Cerebellar cortex (tissue), 1 donor: ENCODE measurements at regions not wholly inside any gene's neighbourhood (a gene's known extent, or its start where the extent isn't known, plus 50 kb on each side); places are given as distances from the start of the nearest gene placed in this dataset.

Experiments used
- DNase-seq: peaks from one replicate; pipeline ENCODE4 v3.0.0-alpha.2; 2015; ENCODE audit warnings: low spot score

DNA sequence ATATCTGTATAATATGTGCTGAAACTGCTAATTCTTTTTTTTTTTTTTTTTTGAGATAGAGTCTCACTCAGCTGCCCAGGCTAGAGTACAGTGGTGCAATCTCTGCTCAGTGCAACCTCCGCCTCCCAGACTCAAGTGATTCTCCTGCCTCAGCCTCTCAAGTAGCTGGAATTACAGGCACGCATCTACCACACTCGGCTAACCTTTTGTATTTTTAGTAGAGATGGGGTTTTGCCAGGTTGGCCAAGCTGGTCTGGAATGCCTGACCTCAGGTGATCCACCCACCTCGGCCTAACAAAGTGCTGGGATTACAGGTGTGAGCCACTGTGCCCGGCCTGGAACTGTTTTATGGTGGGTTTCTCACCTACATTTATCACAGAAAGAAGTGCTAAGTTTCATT lies 307.8 kb upstream of the STT3B start:
- DNase-seq: no peak

DNA sequence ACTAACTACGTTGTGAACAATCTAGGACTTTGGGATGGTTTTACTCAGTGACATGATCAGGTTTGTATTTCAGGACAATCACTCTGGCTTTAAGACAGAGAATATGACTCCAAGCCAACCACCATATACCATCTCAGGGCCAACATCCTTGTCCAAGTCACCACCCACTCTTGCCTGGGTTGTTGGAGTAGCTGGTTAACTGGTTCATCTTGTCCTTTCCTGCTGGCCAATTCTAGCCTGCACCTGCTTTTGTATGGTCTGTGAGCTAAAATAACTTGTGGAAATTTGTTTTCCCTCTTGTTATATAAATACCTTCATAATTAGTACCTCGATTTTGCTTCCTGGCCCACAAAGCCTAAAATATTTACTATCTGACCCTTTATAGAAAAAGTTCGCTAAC lies 306.8 kb upstream of the STT3B start:
- no peak for DNase-seq

DNA sequence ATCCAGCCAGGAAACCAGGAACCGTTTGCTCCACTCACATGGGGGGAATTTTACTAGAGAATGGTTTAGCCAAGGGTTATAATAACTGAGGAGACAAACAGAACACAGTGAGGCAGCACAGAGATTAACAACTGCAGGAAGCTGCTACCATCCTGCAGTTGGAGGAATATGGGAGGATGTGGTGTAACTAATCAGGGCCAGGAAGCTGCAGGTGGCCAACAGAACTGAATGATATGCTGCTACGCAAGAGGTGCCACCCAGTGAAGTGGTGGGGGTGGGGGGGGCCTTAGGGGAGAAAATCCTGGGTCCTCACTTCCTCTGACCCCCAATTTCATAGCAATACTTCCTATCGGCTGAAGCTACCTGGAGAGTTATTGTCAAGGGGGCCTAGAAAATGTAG lies 306.4 kb upstream of the STT3B start:
- DNase-seq: no peak

DNA sequence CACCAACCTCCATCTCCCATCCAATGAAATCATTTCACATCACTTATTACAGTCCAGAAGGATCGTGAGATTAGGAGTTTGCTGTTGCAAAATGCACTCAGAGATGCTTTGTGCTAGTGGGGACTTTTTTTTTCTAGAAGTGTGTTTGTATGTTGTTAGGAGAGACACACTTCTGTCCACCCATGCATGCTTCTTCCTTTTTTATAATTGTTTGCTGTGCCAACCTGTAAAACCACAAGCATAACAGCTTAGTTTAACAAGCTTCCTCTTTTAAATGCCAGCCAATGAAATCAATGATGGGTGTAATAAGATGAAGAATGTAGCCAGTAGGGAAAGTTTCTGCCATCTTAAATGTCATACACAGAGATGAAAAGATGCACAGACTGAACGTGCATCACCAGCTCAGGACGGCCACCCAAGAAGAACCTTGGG lies 305.6 kb upstream of the STT3B start:
- DNase-seq: no peak

DNA sequence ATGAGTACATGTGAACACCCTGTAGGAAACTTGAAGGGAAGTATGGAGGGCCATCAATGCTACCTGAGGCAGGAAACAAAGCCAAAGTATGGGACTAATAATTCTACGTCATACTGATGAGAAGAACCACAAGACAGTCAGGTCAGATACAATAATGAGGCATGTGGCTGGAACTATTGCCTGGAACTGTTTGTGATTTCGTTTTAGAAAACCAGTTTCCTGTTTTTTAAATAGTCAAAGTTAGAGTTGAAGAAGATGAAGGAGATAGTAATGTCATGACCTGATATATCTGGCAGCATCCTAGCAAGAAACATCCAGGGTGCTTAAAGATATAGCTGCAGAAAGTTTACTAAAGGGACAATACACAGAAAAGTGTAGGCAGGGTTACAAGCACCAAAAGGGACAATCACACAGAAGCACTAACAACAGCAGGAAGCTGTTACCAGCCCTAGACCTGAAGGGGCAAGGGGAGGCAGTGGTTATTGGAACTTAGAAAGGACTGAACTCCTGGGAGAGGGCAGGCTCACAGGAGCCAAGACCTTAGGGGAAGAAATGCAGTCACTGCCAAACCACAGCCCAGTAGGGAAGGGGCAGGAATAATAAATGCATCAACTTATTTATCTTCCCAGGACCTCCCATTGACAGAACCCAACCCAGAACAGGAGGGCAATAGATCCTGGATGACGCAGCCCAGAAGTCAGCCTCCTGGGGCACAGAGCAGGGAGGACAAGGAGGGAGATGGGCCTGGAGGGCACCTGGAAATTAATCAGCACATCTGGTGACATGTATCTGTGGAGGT lies 302.1 kb upstream of the STT3B start:
- DNase-seq: no peak

DNA sequence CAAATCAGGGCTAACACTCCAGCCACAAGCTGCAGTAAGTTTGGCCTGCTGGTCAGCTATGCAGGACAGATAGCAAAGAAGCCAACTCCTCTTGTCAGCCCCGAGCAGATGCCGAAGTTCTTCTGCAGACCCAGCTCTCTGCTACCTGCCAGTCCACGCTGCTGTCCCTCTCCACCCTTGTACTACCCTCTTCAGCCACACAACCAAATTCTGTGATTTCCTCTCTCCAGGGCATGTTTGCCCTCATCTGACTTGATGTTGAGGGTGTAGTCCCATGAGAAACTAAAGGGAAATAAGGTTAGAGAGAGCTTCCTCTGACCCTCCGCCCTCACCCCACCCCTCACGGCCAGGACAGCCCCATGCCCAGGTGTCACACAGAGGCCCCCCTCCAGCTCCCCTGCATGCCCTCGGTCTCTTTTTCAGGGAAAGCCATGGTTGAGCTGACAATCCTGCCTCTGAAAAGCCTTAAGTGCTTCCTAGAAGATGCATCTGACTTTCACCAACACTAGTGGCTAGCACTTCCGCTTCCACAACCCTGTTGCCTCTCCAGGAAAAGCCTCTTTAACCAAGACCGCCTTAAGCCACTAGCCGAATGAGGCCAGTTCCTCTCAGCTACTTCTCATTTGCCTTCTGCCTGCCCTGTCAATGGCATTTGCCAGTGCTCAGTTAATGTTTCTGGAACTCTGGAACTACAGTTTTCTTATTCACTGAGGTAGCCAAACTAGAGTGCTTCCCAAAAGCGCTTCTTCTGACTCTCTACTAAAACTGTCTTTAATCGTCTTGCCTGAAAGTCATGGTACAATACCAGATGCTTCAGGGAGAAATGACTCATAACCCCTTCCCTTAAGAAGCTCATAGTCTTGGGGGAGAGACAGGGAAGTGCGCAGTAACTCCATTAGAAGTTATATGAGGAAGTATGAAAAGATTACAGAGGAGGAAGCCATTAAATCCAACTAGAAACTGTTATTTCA lies 300.4 kb upstream of the STT3B start:
- DNase-seq: no peak

DNA sequence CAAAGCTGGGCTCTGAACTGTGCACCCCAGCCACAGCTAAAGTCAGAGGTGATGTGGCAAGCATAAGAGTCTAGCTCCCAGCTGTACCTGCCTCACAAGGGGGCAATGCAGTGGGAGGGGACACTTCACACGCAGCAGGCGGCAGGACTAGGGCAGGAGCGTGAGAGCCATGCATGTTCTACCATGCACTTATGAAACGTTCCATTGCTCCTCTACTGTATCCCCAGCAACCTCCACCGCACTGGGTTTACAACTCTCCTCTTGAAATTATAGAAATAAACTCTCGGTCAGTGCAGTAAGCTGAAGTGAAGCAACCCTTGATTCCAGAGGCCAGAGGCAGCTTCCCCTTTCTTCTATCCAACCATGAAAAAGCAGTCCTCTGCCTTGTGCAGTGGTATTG lies 298.6 kb upstream of the STT3B start:
- no peak for DNase-seq

DNA sequence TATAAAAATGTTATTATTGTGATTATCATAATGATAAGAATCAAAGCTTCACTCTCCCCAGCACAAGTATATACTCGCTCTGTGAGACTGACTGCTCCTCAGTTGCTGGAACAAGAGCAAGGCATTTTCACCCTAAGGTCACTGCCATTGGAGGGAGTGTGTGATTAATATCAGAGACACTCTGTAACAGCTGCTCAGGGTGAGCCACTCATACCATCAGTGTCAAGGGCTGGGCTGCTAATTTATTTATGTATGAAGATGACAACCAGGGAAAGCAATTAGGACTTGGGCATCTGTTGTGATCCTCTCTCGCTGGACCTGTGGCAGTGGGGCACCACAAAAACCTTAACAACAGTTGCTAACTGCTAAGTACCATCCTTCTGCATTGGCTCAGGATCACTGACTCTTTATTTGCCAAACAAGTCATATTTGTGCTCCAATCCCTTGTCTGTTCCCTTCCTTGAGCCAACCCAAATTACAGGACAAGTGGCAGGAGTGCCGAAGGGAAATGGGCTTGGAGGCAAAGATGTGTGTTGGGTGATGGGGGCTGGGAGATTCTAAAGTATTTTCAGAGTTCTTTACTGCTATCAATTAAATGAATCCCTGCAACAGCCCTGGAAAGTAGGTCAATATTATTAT lies 297.5 kb upstream of the STT3B start:
- DNase-seq: no peak

DNA sequence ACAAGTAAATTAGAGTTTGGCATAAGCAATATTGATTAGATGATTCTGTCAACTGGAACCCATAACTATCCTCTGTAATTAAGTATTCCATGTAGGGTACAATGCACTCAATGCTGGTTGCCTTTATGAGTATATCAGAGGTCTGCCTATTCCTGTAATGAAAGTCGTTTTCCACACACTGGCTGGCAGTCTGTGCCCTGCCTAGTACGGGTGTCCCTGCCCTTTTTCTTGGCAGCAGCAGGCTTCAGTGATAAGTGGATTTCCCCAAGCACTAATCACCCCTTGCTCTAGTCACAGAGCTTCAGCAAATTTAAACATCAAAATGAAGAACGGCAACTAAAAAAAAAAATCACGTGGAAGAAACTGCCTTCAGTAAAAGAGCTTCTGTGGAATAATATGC lies 294.8 kb upstream of the STT3B start:
- DNase-seq: no peak

DNA sequence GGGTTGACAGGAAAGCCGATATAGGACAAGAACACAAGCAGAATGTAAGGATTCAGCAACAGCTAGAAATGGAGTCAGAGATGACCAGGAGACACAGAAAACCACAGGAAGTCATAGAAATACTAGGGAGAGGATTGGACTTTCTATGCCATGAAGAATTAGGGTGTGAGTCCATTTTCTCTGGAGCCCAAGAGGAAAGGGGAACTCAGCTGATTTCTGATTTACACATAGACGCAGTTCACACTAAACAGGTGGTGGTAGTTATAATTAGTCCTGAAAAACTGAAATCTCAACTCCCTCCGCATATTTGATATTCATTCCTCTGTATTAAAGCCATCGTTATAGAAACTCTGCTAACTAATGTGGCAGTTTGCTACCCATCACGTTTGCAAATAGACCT lies 292.7 kb upstream of the STT3B start:
- DNase-seq: no peak

DNA sequence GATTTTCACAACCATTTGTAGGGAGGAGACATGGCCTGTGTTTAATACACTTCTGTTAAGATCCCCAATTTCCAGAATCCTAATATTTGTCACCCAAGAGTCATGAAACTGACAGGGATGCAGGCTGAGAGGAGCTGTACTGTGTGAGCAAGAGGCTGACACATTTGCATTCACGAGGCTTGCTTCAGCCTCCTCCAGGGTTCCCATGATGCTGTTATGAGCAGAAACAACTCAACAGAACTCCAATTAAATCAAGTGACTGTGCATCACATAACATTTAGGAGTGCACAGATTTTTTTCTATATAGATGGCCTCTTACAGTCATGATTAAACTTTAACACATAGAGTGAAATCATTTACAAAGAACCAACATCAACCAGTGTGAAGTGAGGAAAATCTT lies 292.3 kb upstream of the STT3B start:
- DNase-seq: no peak

DNA sequence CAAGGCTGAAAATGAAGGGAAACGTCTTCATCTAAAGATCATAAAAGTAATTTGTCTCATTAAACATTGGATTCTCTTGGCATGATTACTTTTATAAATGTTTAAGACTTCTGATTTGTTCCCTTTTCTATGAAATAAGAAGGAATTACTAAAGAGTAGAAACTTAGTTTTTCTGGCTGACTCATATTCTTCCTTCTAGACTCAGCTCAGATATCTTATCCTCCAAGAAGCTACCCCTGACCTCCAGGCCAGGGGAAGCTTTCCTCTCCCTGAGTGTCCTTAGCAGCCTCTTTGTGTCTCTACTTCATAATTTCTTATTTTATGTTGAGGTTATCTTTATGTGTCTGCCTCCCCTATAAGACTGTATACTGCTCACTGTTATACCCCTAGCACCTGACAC lies 291.9 kb upstream of the STT3B start:
- no peak for DNase-seq

DNA sequence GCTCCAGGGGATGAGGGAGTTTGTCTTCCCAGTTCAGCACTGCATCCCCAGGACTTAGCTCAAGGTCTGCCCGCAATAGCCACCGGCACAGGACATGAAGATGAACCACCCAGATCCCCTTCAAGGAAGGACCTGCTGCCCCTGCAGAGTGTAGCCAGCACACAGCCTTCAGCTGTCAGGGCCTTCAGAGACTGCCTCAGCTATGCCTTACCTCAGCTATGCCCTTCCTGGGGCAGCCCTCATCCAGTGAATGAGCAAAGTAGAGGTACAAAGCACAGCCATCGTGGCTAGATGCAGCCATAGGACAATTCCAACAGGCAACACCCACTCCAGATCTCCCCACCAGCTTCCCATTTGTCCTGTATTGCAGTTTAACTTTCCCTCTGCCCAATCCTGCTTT lies 291.2 kb upstream of the STT3B start:
- no peak for DNase-seq

DNA sequence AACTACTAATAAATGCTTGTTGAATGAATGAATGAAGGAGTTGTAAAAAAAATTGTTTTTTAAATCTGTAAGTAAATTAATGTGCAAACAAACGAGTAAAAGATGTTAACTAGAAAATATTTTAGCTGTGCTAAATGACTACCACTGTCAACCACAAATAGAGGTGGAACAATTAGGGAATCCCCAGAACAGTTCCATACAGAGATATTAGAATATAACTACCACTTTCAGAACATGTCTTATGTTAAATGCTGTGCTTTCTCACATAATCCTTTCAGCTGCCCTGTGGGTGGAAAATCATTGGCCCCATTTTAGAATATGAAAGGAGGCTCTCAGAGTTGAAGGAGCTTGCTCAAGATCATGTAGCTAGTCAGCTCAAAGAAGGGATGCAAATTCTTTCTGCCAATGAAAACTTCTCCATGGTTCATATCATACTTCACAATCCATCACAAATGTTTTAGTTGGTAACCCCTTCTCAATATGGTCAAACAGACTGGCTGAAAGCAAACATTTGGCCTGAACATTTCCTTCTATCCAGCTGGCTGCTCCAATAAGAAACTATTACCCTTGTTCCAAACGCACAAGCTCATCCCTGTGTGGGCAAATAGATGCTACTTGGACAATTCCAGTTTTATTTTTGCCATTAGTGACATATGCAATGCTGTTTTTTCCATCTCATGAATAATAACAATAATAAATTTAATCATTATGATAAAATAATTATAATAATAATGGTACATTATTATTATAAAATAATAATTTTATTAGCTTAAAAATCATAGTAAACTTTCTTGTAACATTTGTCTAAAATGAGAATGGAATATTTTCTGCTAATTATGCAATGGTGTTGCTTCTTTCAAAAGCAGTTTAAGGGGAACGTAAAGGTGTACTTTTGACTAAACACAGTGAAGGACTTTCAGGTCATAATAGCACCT lies 290.4 kb upstream of the STT3B start:
- DNase-seq: no peak

DNA sequence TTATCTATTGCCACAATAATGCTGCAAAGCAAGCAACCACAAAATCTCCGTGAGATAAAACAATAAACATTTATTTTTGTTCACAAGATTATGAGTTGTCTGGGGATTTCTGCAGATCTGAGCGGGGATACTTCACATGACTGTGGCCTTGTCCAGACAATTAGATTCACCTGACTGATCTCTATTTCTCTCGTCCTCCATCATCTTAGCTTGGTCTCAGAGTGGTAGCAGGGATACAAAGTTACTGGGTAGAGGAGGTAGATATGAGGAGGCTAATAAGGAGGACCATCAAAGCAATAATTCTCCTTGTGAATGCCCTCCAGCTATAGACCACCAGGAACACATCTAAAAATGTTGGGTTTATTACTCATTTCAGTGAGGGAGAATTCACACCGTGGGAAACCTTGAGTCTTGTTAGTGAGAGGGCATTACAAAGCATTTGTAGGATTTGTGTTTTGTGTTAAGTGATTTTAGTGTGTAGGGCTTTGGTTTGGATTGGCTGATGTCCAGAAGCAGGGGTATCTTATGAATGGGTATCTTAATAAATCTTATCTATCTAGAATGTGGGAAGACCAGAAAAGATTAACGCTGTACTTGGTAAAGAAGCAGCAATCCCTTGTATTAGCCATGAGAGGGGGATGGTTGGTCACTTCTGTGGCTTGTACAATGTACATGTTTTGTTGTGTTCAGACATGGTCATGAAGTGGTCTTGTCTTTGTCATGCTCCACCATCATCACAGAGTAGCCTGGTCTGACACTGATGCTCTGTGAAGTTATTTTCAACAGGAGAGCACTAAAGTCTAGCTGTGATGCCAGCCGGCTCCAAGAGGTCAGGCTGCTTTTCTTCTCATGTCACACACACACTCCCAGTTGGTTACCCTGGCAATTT lies 287.6 kb upstream of the STT3B start:
- no peak for DNase-seq

DNA sequence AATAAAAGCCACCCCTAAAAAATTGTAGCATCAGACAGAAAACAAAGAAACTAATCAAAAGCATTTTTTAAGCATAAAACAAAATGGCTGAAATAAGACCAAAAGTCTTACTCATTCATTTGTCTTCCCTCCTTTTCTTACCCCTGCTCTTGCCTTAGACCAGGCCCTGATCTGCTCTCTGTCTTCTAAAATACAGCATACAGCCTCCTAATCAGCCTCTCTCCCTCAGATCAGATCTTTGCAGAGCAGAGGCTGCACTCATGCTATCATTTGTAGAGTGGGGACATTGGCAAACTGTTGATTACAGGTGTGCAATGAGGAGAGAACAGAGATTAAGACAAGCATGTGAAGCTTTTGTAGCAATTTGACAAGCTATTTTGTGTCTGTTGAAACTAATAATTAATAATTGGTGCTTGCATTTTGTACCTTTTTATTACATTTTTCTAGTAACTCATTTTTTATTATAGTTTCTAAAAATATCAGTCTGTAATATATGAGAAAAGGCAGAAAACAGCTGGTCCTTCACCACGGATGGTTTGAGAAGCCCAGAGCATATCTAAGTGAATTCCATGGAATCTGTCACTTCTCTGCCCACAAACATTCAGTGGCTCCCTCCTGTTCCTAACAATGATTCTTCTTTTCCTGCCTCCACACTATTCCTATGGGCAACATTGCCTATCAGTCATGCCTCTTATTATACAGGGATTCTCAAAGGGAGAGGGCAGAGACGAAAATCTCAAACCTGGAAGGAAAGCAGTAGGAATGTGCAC lies 286.2 kb upstream of the STT3B start:
- DNase-seq: no peak

DNA sequence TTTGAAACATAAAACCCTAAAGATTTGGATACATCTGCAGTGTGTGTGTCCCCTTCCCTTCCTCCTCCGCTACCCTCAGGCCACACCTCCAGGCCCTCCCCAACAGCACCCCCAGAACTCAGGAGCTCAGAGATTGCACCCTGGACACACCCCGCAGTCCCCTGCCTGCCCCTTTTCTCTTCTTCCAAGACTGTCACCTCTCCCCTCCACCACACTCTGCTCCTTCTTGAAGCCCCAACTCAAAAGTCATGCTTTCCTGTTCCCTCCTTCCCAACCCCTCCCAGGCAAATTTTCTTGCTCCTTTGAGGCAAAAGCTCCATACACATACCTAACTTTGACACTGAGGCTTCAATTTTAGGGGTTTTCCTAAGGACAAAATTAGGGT lies 285.7 kb upstream of the STT3B start:
- no peak for DNase-seq

DNA sequence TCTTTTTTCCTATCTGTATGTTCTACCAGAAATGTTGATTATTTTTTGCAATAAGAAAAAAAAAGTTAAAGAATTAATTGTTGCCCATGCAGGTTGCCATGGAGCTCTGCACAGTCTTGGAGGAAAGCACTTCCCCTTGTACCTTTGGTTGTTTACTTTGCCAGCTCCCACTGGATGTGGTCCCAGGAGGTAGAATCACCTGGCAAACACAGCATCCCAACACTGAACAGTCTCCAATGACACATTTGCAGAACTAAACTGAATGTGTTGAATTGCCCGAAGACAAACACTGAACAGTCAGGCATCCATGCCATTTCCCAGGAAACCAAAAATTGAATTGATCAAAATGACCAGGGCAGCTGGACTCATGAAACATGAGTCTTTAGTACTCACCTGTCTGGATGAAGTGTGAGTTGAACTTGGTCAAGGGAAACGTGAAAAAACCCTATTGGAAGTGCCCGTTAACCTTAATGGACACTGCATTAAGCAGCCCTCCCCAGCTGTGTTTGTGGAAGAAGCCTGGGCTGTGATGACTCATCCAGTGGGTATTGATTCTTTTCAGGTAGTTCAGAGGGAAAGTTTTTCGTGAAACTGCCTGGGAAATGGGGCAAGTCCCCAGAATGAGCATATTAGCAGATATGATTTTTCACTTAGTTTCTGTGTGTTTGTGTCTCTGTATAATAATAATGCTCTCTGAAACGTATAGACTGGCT lies 284.7 kb upstream of the STT3B start:
- no peak for DNase-seq

DNA sequence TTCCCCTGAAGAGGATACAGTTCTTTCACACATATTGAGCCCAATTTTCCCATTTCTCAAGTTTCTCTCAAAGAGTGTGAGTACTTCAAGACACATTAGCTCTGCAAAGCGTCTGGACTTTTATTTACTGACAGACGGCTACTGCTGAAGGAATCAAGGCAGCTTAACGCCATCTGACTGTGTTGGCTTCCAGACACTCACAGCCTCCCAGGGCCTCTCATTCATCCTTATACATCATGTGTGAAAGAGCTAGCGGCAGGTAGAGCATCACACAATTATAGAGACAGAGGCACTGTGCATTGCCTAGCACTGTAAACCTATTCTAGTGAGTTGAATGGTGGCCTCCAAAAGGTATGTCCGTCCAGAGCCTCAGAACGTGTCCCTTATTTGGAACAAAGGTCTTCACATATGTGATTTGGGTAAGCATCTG lies 284.1 kb upstream of the STT3B start:
- DNase-seq: no peak
